22Rv1 (cell line): ENCODE measurements at regions not wholly inside any gene's neighbourhood (a gene's known extent, or its start where the extent isn't known, plus 50 kb on each side); places are given as distances from the start of the nearest gene placed in this dataset.

Source experiments
- H3K27ac ChIP-seq: fragments of 450-650 bp; 2 replicates; pipeline ENCODE4 v1.5.1; 2017
- ZFX ChIP-seq: fragments of 450-650 bp; IDR thresholded peaks from 2 replicates; pipeline ENCODE4 v1.6.1; 2017; ENCODE audit warnings: antibody characterized with exemption, borderline replicate concordance
- TF ChIP-seq, protein P1 (sequence below): fragments of 450-650 bp; IDR thresholded peaks from 2 replicates; pipeline ENCODE4 v1.5.1; 2017; ENCODE audit warnings: mild to moderate bottlenecking

DNA sequence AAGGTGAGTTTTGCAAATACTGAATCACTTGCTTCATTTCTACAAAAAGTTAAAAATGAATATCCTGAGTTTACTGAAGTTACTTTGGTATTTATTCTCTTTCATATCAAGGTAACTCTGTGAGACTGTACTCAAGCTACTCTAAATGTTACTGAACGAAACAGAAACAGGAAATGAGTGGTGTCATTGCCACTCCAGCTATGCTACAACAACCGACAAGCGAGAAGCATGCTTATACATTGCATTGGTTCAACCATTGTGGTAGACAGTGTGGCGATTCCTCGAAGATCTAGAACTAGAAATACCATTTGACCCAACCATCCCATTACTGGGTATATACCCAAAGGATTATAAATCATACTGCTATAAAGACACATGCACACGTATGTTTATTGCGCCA lies 313.2 kb upstream of the THBS1 start:
- H3K27ac ChIP-seq = no peak overlapping the region
- TF ChIP-seq, protein P1, sequence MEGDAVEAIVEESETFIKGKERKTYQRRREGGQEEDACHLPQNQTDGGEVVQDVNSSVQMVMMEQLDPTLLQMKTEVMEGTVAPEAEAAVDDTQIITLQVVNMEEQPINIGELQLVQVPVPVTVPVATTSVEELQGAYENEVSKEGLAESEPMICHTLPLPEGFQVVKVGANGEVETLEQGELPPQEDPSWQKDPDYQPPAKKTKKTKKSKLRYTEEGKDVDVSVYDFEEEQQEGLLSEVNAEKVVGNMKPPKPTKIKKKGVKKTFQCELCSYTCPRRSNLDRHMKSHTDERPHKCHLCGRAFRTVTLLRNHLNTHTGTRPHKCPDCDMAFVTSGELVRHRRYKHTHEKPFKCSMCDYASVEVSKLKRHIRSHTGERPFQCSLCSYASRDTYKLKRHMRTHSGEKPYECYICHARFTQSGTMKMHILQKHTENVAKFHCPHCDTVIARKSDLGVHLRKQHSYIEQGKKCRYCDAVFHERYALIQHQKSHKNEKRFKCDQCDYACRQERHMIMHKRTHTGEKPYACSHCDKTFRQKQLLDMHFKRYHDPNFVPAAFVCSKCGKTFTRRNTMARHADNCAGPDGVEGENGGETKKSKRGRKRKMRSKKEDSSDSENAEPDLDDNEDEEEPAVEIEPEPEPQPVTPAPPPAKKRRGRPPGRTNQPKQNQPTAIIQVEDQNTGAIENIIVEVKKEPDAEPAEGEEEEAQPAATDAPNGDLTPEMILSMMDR = no peak
- TF ChIP-seq ZFX = no peak

DNA sequence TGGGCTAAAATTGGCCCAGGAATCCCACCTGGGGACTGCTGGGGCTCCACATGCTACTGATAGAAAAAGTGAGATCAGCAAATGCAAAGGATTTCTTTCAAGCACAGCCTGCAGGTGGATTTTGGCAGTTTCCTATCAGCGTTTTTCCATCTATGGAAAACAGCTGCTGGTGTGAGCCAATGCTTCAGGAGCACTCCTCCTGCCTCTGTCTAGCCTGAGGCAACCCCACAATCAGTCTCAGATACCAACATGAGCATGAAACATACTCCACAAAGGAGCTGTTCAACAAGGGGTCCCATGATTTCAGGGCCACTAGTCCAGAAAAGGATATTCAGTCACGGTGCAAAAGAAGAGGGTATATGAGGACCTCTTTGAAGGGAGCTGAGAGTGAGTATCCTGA lies 311.5 kb upstream of the THBS1 start:
- H3K27ac ChIP-seq = peak overlapping the region; percentile 97

DNA sequence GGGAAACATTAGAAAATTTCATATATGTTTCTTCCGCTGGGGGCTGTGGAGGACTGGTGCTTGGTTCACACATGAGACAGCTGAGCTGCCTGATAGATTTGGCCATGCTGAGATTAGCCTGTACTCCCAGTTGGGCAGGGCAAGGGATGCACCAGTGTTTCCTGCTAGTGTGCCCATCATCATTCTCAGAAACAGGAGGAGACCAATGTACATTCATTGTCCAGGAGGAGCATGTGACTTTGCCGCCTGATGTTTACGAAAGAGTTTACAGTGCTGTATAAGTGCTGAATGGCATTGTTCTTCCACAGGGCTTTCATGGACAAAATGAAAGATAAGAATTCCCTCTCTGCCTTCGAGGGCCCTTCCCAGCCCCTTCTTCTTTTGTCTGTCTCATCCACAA lies 311.1 kb upstream of the THBS1 start:
- TF ChIP-seq ZFX = no peak
- TF ChIP-seq, protein P1 = no peak
- H3K27ac ChIP-seq = peak overlapping the region; percentile 97

More for the DNA sequence above, 311.5 kb upstream of the THBS1 start:
- no peak for TF ChIP-seq ZFX
- TF ChIP-seq, protein P1 = no peak

DNA sequence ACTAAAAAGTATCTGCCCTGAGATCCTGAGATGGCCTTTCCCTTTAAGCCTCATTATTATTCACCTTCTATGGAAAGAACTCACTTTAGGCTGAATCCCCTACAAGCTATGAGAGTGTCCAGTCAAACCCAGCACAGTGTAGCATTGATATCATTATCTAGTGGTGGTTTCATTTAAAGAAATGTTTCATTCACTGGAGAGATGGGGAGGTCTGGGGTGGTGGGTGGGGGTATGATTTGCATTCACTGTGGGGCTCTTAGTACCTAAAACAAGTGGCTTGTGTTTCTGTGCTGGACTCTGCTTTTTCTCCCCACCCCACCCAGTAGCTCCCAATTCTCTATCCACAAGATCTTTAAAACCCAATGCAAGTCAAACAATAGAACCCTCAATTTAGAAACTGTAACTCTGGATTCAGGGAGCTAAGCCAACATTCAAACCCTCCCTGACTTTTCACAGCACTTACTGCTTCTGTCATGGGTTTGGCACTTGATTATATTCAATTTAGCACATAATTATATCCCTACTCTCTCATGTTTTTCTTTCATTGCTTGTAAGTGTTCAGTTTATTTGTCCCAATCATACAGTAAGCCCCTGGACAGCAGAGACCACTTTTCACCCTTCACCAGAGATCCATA lies 310.5 kb upstream of the THBS1 start:
- peak overlapping the region; percentile 97 for H3K27ac ChIP-seq
- TF ChIP-seq ZFX = no peak
- TF ChIP-seq, protein P1 = no peak

DNA sequence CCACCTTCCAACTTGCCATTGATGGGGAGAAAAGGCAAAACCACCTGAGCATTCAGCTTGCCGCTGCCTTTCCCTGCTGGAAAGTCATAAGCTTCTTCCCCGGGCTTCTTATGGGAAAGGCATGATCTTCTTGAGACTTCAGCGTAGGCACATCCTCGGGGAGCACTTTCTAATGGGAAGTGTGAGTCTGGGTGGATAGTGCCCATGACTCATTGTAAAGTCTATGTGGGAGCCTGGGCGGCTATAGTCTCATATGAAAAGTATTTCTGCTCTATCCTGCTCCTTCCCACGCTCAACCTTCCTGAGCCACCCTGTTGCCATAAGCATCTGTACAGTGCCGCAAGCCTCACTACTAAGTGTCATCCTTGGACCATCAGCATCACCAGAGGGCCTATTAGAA lies 309.9 kb upstream of the THBS1 start:
- peak overlapping the region; percentile 97 for H3K27ac ChIP-seq
- TF ChIP-seq ZFX = no peak
- TF ChIP-seq, protein P1 = no peak

DNA sequence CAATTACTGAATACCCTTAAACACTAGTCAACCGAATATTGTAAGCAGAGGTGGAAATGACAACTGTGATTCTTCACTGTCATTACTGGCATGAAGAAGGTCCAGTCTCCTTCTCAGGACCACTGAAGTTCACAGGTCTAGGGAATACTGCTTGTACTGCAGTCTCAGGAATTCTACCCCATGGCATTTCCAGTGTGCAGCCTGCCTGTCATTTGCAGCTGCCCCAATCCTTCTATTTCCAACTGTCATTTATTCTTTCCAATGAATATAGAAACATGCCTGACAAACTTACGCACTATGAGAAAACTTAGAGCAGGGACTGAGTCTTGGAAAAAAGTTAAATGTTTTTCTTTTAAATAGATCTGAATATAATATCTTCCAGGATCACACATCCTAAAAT lies 308.0 kb upstream of the THBS1 start:
- peak overlapping the region; percentile 97 for H3K27ac ChIP-seq
- TF ChIP-seq, protein P1 = no peak; the same call in 1 of the 2 replicates
- TF ChIP-seq ZFX = no peak

DNA sequence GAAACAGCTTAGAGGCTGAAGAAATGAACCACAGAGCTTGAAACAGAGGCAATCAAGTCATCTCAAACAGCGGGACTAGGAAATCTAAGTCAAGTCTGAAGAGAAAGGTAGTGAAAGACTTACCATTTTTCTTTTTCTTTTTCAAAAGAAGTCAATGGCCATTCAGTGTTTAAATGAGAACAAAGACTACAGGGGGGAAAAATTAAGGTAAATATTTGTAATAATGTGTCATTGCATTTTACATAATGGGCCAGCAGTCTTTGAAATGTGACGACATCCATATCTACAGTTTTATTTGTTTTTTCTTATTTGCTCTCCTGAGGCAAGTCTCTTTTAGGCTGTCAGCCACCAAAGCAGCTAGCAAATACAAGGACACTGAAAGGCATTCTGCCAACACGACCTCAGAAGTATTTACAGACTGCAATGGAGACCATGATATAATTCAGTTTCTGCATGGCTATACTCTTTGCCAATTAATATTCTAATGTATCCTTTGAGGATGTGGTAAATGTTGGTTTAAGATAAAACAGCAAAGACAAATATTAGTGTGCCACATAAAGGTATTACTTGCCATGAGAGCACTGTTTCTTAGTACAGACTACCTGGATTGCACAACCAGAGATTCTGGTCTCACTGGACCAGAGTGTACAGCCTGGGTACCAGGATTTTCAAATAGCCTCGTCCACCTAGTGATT lies 307.0 kb upstream of the THBS1 start:
- peak overlapping the region; percentile 97 for H3K27ac ChIP-seq
- no peak for TF ChIP-seq ZFX
- TF ChIP-seq, protein P1 = no peak
